H7 (cell line): ENCODE measurements at regions not wholly inside any gene's neighbourhood (a gene's known extent, or its start where the extent isn't known, plus 50 kb on each side); places are given as distances from the start of the nearest gene placed in this dataset.
"Not testable (repeated sequence)": the region's sequence is repeated elsewhere in the genome, so short reads cannot be mapped to it uniquely, and the experiment has no call there.

Experiments
- DNase-seq: peaks from one replicate; pipeline ENCODE4 v3.0.0; 2012
- H3K27me3 ChIP-seq: 2 replicates; pipeline ENCODE4 v1.6.0; 2011; ENCODE audit warnings: mild to moderate bottlenecking, low read length; ENCODE audit not compliant: control insufficient read depth, insufficient read depth
- H3K36me3 ChIP-seq: replicated peaks from 2 replicates; pipeline ENCODE4 v1.5.1; 2011; ENCODE audit warnings: low read length; ENCODE audit not compliant: control insufficient read depth, insufficient read depth
- H3K4me3 ChIP-seq: 2 replicates; pipeline ENCODE4 v1.5.1; 2011; ENCODE audit warnings: low read depth, mild to moderate bottlenecking, control low read depth, low read length, moderate library complexity; ENCODE audit not compliant: insufficient read depth

DNA sequence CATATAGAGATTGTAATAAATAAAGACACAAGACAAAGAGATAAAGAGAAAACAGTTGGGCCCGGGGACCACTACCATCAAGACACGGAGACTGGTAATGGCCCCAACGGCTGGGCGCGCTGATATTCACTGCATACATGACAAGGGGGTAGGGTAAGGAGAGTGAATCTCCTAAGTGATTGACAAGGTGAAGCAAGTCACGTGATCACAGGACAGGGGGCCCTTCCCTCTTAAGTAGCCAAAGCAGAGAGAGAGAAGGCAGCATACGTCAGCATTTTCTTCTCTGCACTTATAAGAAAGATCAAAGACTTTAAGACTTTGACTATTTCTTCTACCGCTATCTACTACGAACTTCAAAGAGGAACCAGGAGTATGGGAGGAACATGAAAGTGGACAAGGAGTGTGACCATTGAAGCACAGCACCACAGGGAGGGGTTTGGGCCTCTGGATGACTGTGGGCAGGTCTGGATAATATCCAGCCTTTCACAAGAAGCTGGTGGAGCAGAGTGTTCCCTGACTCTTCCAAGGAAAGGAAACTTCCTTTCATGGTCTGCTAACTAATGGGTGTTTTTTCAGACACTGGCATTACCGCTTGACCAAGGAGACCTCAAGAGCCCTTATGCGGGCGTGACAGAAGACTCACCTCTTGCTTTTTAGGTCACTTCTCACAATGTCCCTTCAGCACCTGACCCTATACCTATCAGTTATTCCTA lies 75.6 kb downstream of the MRPL39 start:
- DNase-seq, H3K4me3 ChIP-seq, H3K36me3 ChIP-seq, H3K27me3 ChIP-seq: not testable (repeated sequence)

- no peaks in the 10 kb centered on the region for H3K27me3 ChIP-seq
- DNase-seq, result no peak
- H3K4me3 ChIP-seq, result no peak overlapping the region
- H3K36me3 ChIP-seq, result no peaks in the 10 kb centered on the region
These were observed 78.8 kb downstream of the MRPL39 start for GRCh38 chr21:25528515-25528914.

- no peaks in the 10 kb centered on the region for H3K27me3 ChIP-seq
- no peak overlapping the region for H3K4me3 ChIP-seq
- no peaks in the 10 kb centered on the region for H3K36me3 ChIP-seq
- no peak for DNase-seq
These were observed 88.8 kb downstream of the MRPL39 start for GRCh38 chr21:25518491-25518911.

- no peaks in the 10 kb centered on the region for H3K27me3 ChIP-seq
- no peak for DNase-seq
These were observed 91.5 kb downstream of the MRPL39 start for GRCh38 chr21:25515484-25516405.

DNA sequence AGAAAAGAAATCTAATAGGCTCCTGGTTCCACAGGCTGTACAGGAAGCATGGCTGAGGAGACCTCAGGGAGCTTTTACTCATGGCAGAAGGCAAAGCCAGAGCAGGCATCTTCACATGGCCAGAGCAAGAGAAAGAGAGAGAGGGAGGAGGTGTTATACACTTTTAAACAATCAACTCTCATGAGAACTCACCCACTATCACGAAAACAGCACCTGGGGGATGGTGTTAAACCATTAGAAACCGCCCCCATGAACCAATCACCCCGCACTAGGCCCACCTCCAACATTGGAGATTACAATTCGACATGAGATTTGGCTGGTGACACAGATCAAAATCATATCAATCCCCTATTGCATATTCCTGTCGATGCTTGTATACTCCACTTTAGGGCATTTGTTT lies 93.5 kb downstream of the MRPL39 start:
- H3K4me3 ChIP-seq, result no peak overlapping the region
- H3K36me3 ChIP-seq, result no peaks in the 10 kb centered on the region
- DNase-seq, result no peak
- no peaks in the 10 kb centered on the region for H3K27me3 ChIP-seq

More at GRCh38 chr21:25515484-25516405, 91.5 kb downstream of the MRPL39 start:
- no peak overlapping the region for H3K4me3 ChIP-seq
- no peaks in the 10 kb centered on the region for H3K36me3 ChIP-seq

DNA sequence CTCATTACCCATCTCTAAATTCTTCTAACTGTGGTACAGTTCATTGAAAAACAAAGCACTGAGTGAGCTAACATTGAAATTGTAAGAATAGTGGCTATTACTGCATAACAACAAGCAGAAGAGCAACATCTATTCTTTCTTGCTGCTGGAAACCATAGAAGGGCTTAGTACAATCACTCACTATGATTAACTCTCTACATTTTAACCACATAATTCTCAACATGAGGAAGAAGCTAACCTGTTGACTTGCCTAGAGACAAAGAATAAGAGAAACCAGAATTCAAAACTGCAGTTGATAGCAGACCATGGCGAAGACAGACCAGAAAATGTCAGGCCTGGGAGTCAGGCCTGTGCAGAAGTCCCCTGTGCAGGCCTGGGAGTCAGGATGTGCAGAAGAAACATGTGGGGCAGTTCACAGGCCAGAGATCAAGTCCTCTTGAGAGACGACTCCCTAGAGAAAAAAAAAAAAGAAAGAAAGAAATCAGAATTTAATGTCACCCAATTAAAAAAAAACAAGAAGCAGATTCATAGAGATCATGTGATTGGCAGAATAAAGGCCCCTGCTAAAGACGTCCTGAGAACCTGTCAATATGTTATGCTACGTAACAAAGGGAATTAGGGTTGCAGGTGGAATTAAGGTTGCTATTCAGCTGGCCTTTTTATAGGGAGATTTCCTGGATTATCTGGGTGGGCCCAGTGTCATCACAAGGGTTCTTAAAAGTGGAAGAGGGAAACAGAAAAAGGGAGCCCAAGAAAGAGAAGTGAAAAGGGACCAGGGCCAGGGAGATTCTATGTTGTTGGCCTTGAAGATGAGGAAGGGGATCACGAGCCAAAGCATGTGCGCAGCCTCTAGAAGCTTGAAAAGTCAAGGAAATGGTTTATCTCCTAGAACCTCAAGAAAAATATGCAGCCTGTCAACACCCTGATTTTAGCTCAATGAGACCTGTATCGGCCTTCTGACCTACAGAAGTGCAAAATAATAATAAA lies 94.9 kb downstream of the MRPL39 start:
- no peak for DNase-seq
- no peaks in the 10 kb centered on the region for H3K36me3 ChIP-seq
- H3K4me3 ChIP-seq, result no peak overlapping the region
- H3K27me3 ChIP-seq, result no peaks in the 10 kb centered on the region

DNA sequence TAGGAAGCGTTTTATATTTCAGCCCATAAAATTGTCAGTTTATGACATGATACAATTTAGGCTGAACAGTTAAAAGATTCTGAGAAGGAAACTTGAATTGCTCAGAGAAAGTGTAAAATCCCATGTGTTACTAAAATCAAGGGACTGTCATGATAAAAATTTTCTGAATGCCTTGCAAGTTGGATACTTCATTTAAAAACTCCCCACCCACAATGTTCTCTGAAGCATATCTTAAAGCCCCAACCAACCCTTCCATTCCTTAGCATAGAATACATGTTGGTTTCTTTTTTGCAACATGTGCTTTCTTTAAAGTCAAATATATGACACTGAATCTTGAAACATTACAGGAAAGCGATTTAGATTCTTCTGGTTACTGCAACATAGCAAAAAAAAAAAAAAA lies 97.4 kb downstream of the MRPL39 start:
- Histone ChIP-seq H3K27me3 (no peaks in the 10 kb centered on the region), H3K4me3 (no peak overlapping the region)
- DNase-seq, result no peak

GRCh38 chr21:25508364-25508763 lies 98.9 kb downstream of the MRPL39 start:
- Histone ChIP-seq H3K27me3 (no peaks in the 10 kb centered on the region), H3K4me3 (no peak overlapping the region), H3K36me3 (no peaks in the 10 kb centered on the region)
- no peak for DNase-seq

More for the DNA sequence above, 97.4 kb downstream of the MRPL39 start:
- no peaks in the 10 kb centered on the region for H3K36me3 ChIP-seq

GRCh38 chr21:25507522-25507921 lies 99.8 kb downstream of the MRPL39 start:
- Histone ChIP-seq H3K36me3 (no peaks in the 10 kb centered on the region), H3K27me3 (no peaks in the 10 kb centered on the region), H3K4me3 (no peak overlapping the region)
- DNase-seq, result peak; percentile 1

GRCh38 chr21:25506887-25507286 lies 100.4 kb downstream of the MRPL39 start:
- H3K27me3 ChIP-seq, result no peaks in the 10 kb centered on the region
- H3K4me3 ChIP-seq, result no peak overlapping the region
- no peaks in the 10 kb centered on the region for H3K36me3 ChIP-seq
- DNase-seq, result no peak

DNA sequence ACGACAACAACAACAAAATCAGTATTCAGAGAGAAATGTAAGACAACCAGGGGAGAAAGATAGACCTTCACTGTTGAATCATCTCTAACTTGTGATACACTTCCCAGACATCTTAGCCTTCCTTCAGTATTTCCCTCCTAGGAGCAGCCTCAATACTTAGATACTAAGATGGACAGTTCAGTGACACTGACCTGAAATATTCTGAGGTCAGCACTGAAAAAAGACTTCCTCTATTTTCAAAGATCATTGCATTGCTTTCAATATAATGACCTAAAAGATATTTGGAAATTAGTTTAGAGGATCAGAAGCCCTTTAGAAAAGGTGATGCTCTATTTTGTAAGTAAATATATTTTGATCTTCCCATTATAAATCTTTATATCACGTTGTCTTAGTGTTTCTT lies 101.0 kb downstream of the MRPL39 start:
- Histone ChIP-seq H3K4me3 (no peak overlapping the region), H3K27me3 (no peaks in the 10 kb centered on the region), H3K36me3 (no peaks in the 10 kb centered on the region)
- no peak for DNase-seq

DNA sequence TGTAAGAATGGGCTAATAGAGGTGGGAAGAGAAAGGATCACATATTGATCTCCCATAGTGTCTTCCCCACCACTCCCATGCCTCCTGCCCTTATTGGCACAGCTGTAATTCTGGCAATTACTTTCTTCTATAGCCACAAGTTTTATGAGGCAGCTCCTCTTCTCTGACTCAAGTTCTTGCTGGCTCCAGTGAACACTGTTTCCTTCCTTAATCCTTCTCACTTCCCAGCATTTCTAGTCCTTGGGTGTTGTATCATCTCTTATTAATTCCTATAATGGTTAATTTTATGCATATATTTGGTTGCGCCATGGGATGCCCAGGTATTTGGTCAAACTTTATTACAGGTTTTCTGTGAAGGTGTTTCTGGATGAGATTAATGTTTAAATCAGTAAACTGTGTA lies 103.3 kb downstream of the MRPL39 start:
- DNase-seq, result no peak
- Histone ChIP-seq H3K27me3 (no peaks in the 10 kb centered on the region), H3K4me3 (no peak overlapping the region), H3K36me3 (no peaks in the 10 kb centered on the region)

DNA sequence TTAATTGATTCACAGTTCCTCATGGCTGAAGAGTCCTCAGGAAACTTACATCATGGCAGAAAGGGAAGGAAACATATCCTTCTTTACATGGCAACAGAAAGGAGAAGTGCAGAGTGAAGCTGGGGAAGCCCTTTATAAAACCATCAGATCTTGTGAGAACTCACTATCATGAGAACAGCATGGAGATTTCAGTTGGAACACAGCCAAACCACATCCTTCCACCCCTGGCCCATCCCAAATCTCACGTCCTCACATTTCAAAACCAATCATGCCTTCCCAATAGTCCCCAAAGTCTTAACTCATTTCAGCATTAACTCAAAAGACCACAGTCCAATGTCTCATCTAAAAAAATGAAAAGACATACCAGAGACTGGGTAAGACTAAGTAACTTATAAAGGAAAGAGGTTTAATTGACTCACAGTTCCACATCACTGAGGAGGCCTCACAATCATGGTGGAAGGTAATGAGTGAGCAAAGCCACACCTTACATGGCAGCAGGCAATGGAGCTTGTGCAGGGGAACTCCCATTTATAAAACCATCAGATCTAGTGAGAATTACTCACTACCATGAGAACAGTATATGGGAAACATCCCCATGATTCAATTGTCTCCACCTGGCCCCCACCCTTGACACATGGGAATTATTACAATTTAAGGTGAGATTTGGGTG lies 105.2 kb downstream of the MRPL39 start:
- Histone ChIP-seq H3K36me3 (no peaks in the 10 kb centered on the region), H3K4me3 (no peak overlapping the region), H3K27me3 (no peaks in the 10 kb centered on the region)
- no peak for DNase-seq

DNA sequence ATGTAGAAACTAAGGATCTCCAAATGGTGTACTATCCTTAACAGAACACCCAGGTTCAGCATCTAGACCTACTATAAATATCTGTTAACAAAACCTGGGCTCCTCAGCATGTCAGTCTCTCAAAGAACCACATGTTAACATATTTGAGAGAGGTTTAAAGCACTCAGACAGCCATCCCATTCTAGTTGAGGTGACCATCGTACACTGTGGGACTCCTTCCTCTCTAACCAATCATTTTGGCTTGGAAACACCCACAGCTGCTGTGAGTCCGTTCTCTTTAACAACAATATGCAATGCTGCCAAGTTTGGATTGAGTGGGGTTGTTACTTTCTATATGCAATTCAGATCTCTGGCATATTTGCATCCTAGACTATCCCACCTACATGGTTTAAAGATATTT lies 105.8 kb downstream of the MRPL39 start:
- H3K36me3 ChIP-seq, result no peaks in the 10 kb centered on the region
- DNase-seq, result no peak
- H3K4me3 ChIP-seq, result no peak overlapping the region
- no peaks in the 10 kb centered on the region for H3K27me3 ChIP-seq
